Skin of body (tissue), 1 donor: ENCODE measurements at regions not wholly inside any gene's neighbourhood (a gene's known extent, or its start where the extent isn't known, plus 50 kb on each side); places are given as distances from the start of the nearest gene placed in this dataset.

Experiments
- DNase-seq: peaks from one replicate; lab custom pipeline; 2025; lab: John Stamatoyannopoulos, UW

GRCh38 chr15:67892559-67893377 is 52.9 kb upstream of the RNU6-1 start:
- peak; percentile 2 for DNase-seq

GRCh38 chr15:67895237-67895636 is 55.4 kb upstream of the RNU6-1 start:
- DNase-seq, result no peak

- no peak for DNase-seq
Observed at GRCh38 chr15:67897646-67898339, 57.9 kb upstream of the RNU6-1 start.

- DNase-seq, result no peak
Observed at GRCh38 chr15:67899596-67900283, 59.9 kb upstream of the RNU6-1 start.

GRCh38 chr15:67900621-67901147 is 60.8 kb upstream of the RNU6-1 start:
- DNase-seq, result no peak

GRCh38 chr15:67901922-67902321 is 62.1 kb upstream of the RNU6-1 start:
- DNase-seq, result no peak

- DNase-seq, result no peak
Observed at GRCh38 chr15:67902579-67903009, 62.7 kb upstream of the RNU6-1 start.

- DNase-seq, result no peak
Observed at GRCh38 chr15:67903708-67904107, 63.9 kb upstream of the RNU6-1 start.

- DNase-seq, result no peak
Observed at GRCh38 chr15:67905628-67906027, 65.8 kb upstream of the RNU6-1 start.

GRCh38 chr15:67906382-67906781 is 66.5 kb upstream of the RNU6-1 start:
- no peak for DNase-seq

- no peak for DNase-seq
Observed at GRCh38 chr15:67907184-67907723, 67.4 kb upstream of the RNU6-1 start.

GRCh38 chr15:67908756-67909155 is 68.9 kb upstream of the RNU6-1 start:
- no peak for DNase-seq

GRCh38 chr15:67911727-67912126 is 71.9 kb upstream of the RNU6-1 start:
- no peak for DNase-seq

GRCh38 chr15:67914028-67914427 is 74.2 kb upstream of the RNU6-1 start:
- DNase-seq, result no peak

- peak; percentile 73 for DNase-seq
Observed at GRCh38 chr15:67914537-67915460, 75.0 kb upstream of the RNU6-1 start.

GRCh38 chr15:67915461-67916374 is 75.9 kb upstream of the RNU6-1 start:
- peak; percentile 41 for DNase-seq

GRCh38 chr15:67916565-67916964 is 76.7 kb upstream of the RNU6-1 start:
- DNase-seq, result no peak

GRCh38 chr15:67917037-67917436 is 77.2 kb upstream of the RNU6-1 start:
- DNase-seq, result no peak

- no peak for DNase-seq
Observed at GRCh38 chr15:67917636-67918035, 77.8 kb upstream of the RNU6-1 start.
